ENCODE measurements at regions not wholly inside any gene's neighbourhood (a gene's known extent, or its start where the extent isn't known, plus 50 kb on each side); places are given as distances from the start of the nearest gene placed in this dataset.

DNA sequence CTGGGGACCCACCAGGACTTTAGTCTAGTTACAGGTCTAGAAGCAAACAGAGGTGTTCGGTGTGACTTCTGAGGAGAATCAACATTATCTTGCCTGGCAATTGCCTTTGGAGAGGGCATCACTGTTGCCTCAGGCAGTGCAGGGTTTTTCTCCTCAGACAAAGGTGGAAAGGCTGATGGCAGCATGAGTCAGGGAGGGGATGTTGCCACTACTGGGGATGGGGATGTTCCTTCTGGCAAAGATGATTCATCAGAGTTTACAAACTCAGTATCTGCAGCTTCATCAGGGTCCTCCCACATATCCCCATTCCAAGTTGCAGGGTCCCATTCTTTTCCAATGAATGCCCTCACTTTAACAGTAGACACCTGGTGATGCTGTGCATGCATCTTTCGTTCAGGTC, 91.3 kb upstream of the GALNTL6 start:
- no peak for ATAC-seq

DNA sequence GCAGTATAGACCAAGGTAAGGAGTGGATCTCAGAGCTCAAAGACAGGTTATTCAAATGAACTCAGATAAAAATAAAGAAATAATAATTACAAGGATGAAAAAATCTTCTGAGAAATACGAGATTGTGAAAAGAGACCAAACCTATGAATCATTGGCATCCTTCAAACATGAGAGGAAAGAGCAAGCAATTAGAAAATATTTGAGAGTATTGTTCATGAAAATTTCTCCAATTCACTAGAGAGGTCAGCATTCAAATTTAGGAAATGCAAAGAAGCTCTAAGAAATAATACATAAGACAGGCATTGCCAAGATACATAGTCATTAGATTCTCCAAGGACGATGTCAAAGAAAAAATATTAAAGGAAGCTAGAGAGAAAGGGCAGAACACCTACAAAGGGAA, 93.5 kb upstream of the GALNTL6 start:
- Histone ChIP-seq H3K27me3 (no peaks in the 10 kb centered on the region), H3K4me1 (no peaks in the 10 kb centered on the region), H3K9me3 (peaks cover 0 to 19% (median 0%) of the 10 kb centered on the region in 11 donors), H3K4me3 (no peak overlapping the region), H3K36me3 (no peaks in the 10 kb centered on the region), H3K27ac (no peak overlapping the region)
- 71 to 73% methylated on average over 2 of the region's 2 CpGs for WGBS, 2 donors
- TF ChIP-seq, protein P1, sequence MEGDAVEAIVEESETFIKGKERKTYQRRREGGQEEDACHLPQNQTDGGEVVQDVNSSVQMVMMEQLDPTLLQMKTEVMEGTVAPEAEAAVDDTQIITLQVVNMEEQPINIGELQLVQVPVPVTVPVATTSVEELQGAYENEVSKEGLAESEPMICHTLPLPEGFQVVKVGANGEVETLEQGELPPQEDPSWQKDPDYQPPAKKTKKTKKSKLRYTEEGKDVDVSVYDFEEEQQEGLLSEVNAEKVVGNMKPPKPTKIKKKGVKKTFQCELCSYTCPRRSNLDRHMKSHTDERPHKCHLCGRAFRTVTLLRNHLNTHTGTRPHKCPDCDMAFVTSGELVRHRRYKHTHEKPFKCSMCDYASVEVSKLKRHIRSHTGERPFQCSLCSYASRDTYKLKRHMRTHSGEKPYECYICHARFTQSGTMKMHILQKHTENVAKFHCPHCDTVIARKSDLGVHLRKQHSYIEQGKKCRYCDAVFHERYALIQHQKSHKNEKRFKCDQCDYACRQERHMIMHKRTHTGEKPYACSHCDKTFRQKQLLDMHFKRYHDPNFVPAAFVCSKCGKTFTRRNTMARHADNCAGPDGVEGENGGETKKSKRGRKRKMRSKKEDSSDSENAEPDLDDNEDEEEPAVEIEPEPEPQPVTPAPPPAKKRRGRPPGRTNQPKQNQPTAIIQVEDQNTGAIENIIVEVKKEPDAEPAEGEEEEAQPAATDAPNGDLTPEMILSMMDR (IDR thresholded peaks at IDR 0.05): no peak
- no peak for ATAC-seq
- intact Hi-C loops (cut with DNase I): no loop called here
- DNase-seq: no peak

More for the DNA sequence above, 91.3 kb upstream of the GALNTL6 start:
- no peaks in the 10 kb centered on the region for H3K4me1 ChIP-seq
- no peak for DNase-seq
- H3K4me3 ChIP-seq: no peak overlapping the region
- H3K27me3 ChIP-seq: no peaks in the 10 kb centered on the region
- H3K9me3 ChIP-seq: peaks cover 0 to 35% (median under 1%) of the 10 kb centered on the region in 11 donors
- no peaks in the 10 kb centered on the region for H3K36me3 ChIP-seq
- WGBS, 2 donors: 70 to 72% methylated on average over 2 of the region's 2 CpGs
- intact Hi-C loops (cut with DNase I): no loop called here
- TF ChIP-seq, protein P1 (IDR thresholded peaks at IDR 0.05): no peak
- H3K27ac ChIP-seq: no peak overlapping the region

DNA sequence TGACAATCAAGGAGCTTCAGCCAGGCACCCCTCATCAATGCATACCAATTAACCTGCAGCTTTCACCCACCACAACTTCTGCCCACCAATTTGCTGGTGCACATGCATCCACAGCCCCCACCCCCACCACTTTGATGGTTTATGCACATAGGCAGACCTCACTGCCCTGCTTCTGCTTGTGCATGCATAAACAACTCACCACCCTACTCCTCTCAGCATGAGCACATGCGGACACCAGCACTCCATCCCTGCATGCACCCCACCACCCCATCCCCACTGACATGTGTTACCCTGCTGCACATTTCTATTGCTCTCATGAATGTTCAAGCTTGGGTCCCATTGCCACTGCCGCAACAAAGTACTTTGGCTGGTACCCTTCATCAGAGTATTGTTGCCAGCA, 94.5 kb upstream of the GALNTL6 start:
- Histone ChIP-seq H3K4me3 (no peak overlapping the region), H3K27ac (no peak overlapping the region), H3K36me3 (no peaks in the 10 kb centered on the region), H3K9me3 (peaks cover 0 to 19% (median 0%) of the 10 kb centered on the region in 11 donors), H3K27me3 (no peaks in the 10 kb centered on the region), H3K4me1 (no peaks in the 10 kb centered on the region)
- no peak for DNase-seq
- TF ChIP-seq, protein P1 (IDR thresholded peaks at IDR 0.05): no peak
- no peak for ATAC-seq
- WGBS, 2 donors: 83 to 87% methylated on average over 2 of the region's 2 CpGs
- intact Hi-C loops (cut with DNase I): no loop called here

DNA sequence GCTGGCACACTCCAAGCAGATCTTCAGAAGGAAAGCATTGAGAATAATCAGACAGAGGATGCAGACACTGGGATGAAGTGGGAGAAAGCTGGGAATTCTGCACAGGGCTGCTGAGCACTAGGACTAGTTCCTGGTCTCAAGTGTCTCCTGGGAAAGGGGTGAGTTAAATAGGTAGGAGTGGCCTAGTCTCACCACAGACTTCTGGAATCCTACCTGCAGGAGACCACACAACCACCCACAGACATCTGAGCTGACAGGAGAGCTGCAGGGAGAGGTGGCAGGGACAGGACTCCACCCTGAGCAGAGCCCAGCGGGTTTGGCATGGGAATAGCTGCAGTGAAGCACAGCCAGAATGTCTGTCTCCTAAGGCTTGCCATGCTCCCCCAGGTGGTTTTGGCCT, 95.1 kb upstream of the GALNTL6 start:
- H3K36me3 ChIP-seq: no peaks in the 10 kb centered on the region
- intact Hi-C loops (cut with DNase I): no loop called here
- H3K27ac ChIP-seq: no peak overlapping the region
- DNase-seq: no peak
- no peaks in the 10 kb centered on the region for H3K4me1 ChIP-seq
- peaks cover 0 to 19% (median 0%) of the 10 kb centered on the region in 11 donors for H3K9me3 ChIP-seq
- H3K27me3 ChIP-seq: no peaks in the 10 kb centered on the region
- no peak for ATAC-seq
- TF ChIP-seq, protein P1 (IDR thresholded peaks at IDR 0.05): no peak
- no peak overlapping the region for H3K4me3 ChIP-seq
- WGBS, 2 donors: 64 to 71% methylated on average over 1 of the region's 1 CpG

All from heart right ventricle (tissue), 16 donors.